Epithelial cell of proximal tubule (primary cell): ENCODE measurements at regions not wholly inside any gene's neighbourhood (a gene's known extent, or its start where the extent isn't known, plus 50 kb on each side); places are given as distances from the start of the nearest gene placed in this dataset.

Experiments used
- DNase-seq: peaks from one replicate; pipeline ENCODE4 v3.0.0-alpha.2; 2011; ENCODE audit warnings: low read depth
- H3K4me3 ChIP-seq: 2 replicates; pipeline ENCODE4 v1.5.1; 2011; ENCODE audit warnings: low read depth, mild to moderate bottlenecking, low read length
- CTCF ChIP-seq: conservative IDR thresholded peaks from 2 replicates; pipeline ENCODE4 v1.5.1; 2012; ENCODE audit warnings: low read depth, mild to moderate bottlenecking, low read length

GRCh38 chr10:89845541-89846280 is 144.3 kb downstream of the KIF20B start:
- TF ChIP-seq CTCF = no peak
- H3K4me3 ChIP-seq = no peak overlapping the region
- DNase-seq = peak; percentile 47

- no peak for TF ChIP-seq CTCF
- no peak overlapping the region for H3K4me3 ChIP-seq
Measured at GRCh38 chr10:89846281-89846630, 144.9 kb downstream of the KIF20B start.

GRCh38 chr10:89846786-89847185 is 145.4 kb downstream of the KIF20B start:
- no peak for DNase-seq
- H3K4me3 ChIP-seq = no peak overlapping the region
- no peak for TF ChIP-seq CTCF

More at GRCh38 chr10:89846281-89846630, 144.9 kb downstream of the KIF20B start:
- DNase-seq = no peak

GRCh38 chr10:89852872-89853271 is 151.5 kb downstream of the KIF20B start:
- peak; percentile 15 for TF ChIP-seq CTCF
- DNase-seq = no peak
- H3K4me3 ChIP-seq = no peak overlapping the region

- DNase-seq = no peak
- TF ChIP-seq CTCF = peak; percentile 38
- H3K4me3 ChIP-seq = no peak overlapping the region
Measured at GRCh38 chr10:89853781-89854191, 152.4 kb downstream of the KIF20B start.

- H3K4me3 ChIP-seq = no peak overlapping the region
- no peak for TF ChIP-seq CTCF
- DNase-seq = no peak
Measured at GRCh38 chr10:89857431-89858042, 156.1 kb downstream of the KIF20B start.

GRCh38 chr10:89861199-89861573 is 159.8 kb downstream of the KIF20B start:
- no peak for TF ChIP-seq CTCF
- no peak overlapping the region for H3K4me3 ChIP-seq
- DNase-seq = no peak
